HEK293T (cell line): ENCODE measurements at regions not wholly inside any gene's neighbourhood (a gene's known extent, or its start where the extent isn't known, plus 50 kb on each side); places are given as distances from the start of the nearest gene placed in this dataset.
"Not testable (repeated sequence)": the region's sequence is repeated elsewhere in the genome, so short reads cannot be mapped to it uniquely, and the experiment has no call there.

ENCODE experiments used
- BHLHE40 ChIP-seq: fragments of 450-650 bp; IDR thresholded peaks from 2 replicates; pipeline ENCODE4 v1.6.1; 2016; ENCODE audit warnings: mild to moderate bottlenecking, moderate library complexity, borderline replicate concordance
- CTBP1 ChIP-seq: fragments of 450-650 bp; IDR thresholded peaks from 2 replicates; pipeline ENCODE4 v1.6.1; 2016; ENCODE audit warnings: borderline replicate concordance
- ELF4 ChIP-seq: fragments of 450-650 bp; IDR thresholded peaks from 2 replicates; pipeline ENCODE4 v1.6.1; 2017; ENCODE audit warnings: antibody characterized with exemption
- FOXA1 ChIP-seq: fragments of 450-650 bp; IDR thresholded peaks from 2 replicates; pipeline ENCODE4 v1.6.1; 2016; ENCODE audit warnings: mild to moderate bottlenecking
- HDGF ChIP-seq: fragments of 450-650 bp; IDR thresholded peaks from 2 replicates; pipeline ENCODE4 v1.6.1; 2017; ENCODE audit warnings: antibody characterized with exemption, borderline replicate concordance
- NFRKB ChIP-seq: fragments of 450-650 bp; IDR thresholded peaks from 2 replicates; pipeline ENCODE4 v1.6.1; 2016; ENCODE audit warnings: mild to moderate bottlenecking, moderate library complexity
- SP1 ChIP-seq: fragments of 450-650 bp; IDR thresholded peaks from 2 replicates; pipeline ENCODE4 v1.6.1; 2017
- TARDBP ChIP-seq: fragments of 450-650 bp; IDR thresholded peaks from 2 replicates; pipeline ENCODE4 v1.6.1; 2016
- ZNF384 ChIP-seq: fragments of 450-650 bp; IDR thresholded peaks from 2 replicates; pipeline ENCODE4 v1.6.1; 2016

GRCh38 chr16:29276446-29276845 lies 130.1 kb downstream of the NPIPB11 start:
- not testable (repeated sequence) for TF ChIP-seq ZNF384, ELF4, SP1, CTBP1, TARDBP, HDGF, FOXA1, BHLHE40, NFRKB
